ENCODE measurements at regions not wholly inside any gene's neighbourhood (a gene's known extent, or its start where the extent isn't known, plus 50 kb on each side); places are given as distances from the start of the nearest gene placed in this dataset.

- Histone ChIP-seq H3K79me2 (ENCODE audit: insufficient read depth, low read length) (no peaks in the 10 kb centered on the region), H3K4me2 (ENCODE audit: low read depth, low read length, poor library complexity, severe bottlenecking) (no peak overlapping the region), H2AFZ (ENCODE audit: low read depth, low read length, severe bottlenecking) (no peak overlapping the region), H3K9me2 (replicated peaks; ENCODE audit: insufficient read depth, low read length) (no peaks in the 10 kb centered on the region), H3K27me3 (ENCODE audit: low read length) (no peaks in the 10 kb centered on the region), H3K9ac (ENCODE audit: low read length) (no peak overlapping the region), H3K36me3 (ENCODE audit: low read length) (no peaks in the 10 kb centered on the region), H3K9me3 (ENCODE audit: insufficient read depth, low read length) (no peaks in the 10 kb centered on the region), H3K27ac (ENCODE audit: low read depth, low read length) (no peak overlapping the region), H4K20me1 (ENCODE audit: low read depth, low read length) (no peaks in the 10 kb centered on the region), H3K4me3 (ENCODE audit: insufficient read depth, low read length, poor library complexity, severe bottlenecking) (no peak overlapping the region), H3F3A (ENCODE audit: insufficient read depth) (no peaks in the 10 kb centered on the region)
- no peak for TF ChIP-seq EZH2phosphoT487 (conservative IDR thresholded peaks at IDR 0.05; ENCODE audit: low read length)
These were observed 2002.2 kb upstream of the PIK3C3 start for GRCh38 chr18:39952816-39953215.

GRCh38 chr18:39951142-39951720 is 2003.8 kb upstream of the PIK3C3 start:
- TF ChIP-seq CTCF (IDR thresholded peaks at IDR 0.05; ENCODE audit: insufficient read depth, low read length, poor library complexity, severe bottlenecking), result no peak
- no peak for TF ChIP-seq EZH2phosphoT487 (conservative IDR thresholded peaks at IDR 0.05; ENCODE audit: low read length)
- H3K79me2 ChIP-seq (ENCODE audit: insufficient read depth, low read length), result no peaks in the 10 kb centered on the region

GRCh38 chr18:39946623-39947061 is 2008.4 kb upstream of the PIK3C3 start:
- H3K4me3 ChIP-seq (ENCODE audit: insufficient read depth, low read length, poor library complexity, severe bottlenecking), result no peak overlapping the region
- H3K27ac ChIP-seq (ENCODE audit: low read depth, low read length), result no peak overlapping the region
- H3K27me3 ChIP-seq (ENCODE audit: low read length), result no peaks in the 10 kb centered on the region
- no peaks in the 10 kb centered on the region; the same call in 1 of the 2 replicates for H3K9me2 ChIP-seq (replicated peaks; ENCODE audit: insufficient read depth, low read length)
- H3F3A ChIP-seq (ENCODE audit: insufficient read depth), result no peaks in the 10 kb centered on the region
- no peak overlapping the region for H2AFZ ChIP-seq (ENCODE audit: low read depth, low read length, severe bottlenecking)
- H3K36me3 ChIP-seq (ENCODE audit: low read length), result no peaks in the 10 kb centered on the region
- peaks cover 4% of the 10 kb centered on the region; the same call in 1 of the 2 replicates for H3K9me3 ChIP-seq (ENCODE audit: insufficient read depth, low read length)
- TF ChIP-seq EZH2phosphoT487 (conservative IDR thresholded peaks at IDR 0.05; ENCODE audit: low read length), result no peak
- no peak for TF ChIP-seq CTCF (IDR thresholded peaks at IDR 0.05; ENCODE audit: insufficient read depth, low read length, poor library complexity, severe bottlenecking)
- no peak overlapping the region for H3K9ac ChIP-seq (ENCODE audit: low read length)
- H3K79me2 ChIP-seq (ENCODE audit: insufficient read depth, low read length), result no peaks in the 10 kb centered on the region
- H3K4me2 ChIP-seq (ENCODE audit: low read depth, low read length, poor library complexity, severe bottlenecking), result no peak overlapping the region
- H4K20me1 ChIP-seq (ENCODE audit: low read depth, low read length), result no peaks in the 10 kb centered on the region

More at GRCh38 chr18:39951142-39951720, 2003.8 kb upstream of the PIK3C3 start:
- H3K9ac ChIP-seq (ENCODE audit: low read length), result no peak overlapping the region
- H2AFZ ChIP-seq (ENCODE audit: low read depth, low read length, severe bottlenecking), result no peak overlapping the region
- no peaks in the 10 kb centered on the region for H3K9me3 ChIP-seq (ENCODE audit: insufficient read depth, low read length)
- no peaks in the 10 kb centered on the region; the same call in 1 of the 2 replicates for H3K9me2 ChIP-seq (replicated peaks; ENCODE audit: insufficient read depth, low read length)
- H4K20me1 ChIP-seq (ENCODE audit: low read depth, low read length), result no peaks in the 10 kb centered on the region
- no peaks in the 10 kb centered on the region for H3K27me3 ChIP-seq (ENCODE audit: low read length)
- H3K4me2 ChIP-seq (ENCODE audit: low read depth, low read length, poor library complexity, severe bottlenecking), result no peak overlapping the region
- no peak overlapping the region for H3K4me3 ChIP-seq (ENCODE audit: insufficient read depth, low read length, poor library complexity, severe bottlenecking)
- H3K36me3 ChIP-seq (ENCODE audit: low read length), result no peaks in the 10 kb centered on the region
- H3F3A ChIP-seq (ENCODE audit: insufficient read depth), result no peaks in the 10 kb centered on the region
- H3K27ac ChIP-seq (ENCODE audit: low read depth, low read length), result no peak overlapping the region

- Histone ChIP-seq H3K9me2 (replicated peaks; ENCODE audit: insufficient read depth, low read length) (no peaks in the 10 kb centered on the region; the same call in 1 of the 2 replicates), H3K27ac (ENCODE audit: low read depth, low read length) (no peak overlapping the region), H4K20me1 (ENCODE audit: low read depth, low read length) (no peaks in the 10 kb centered on the region), H3K79me2 (ENCODE audit: insufficient read depth, low read length) (no peaks in the 10 kb centered on the region), H3K4me3 (ENCODE audit: insufficient read depth, low read length, poor library complexity, severe bottlenecking) (no peak overlapping the region), H2AFZ (ENCODE audit: low read depth, low read length, severe bottlenecking) (no peak overlapping the region), H3F3A (ENCODE audit: insufficient read depth) (no peaks in the 10 kb centered on the region), H3K4me2 (ENCODE audit: low read depth, low read length, poor library complexity, severe bottlenecking) (no peak overlapping the region), H3K9ac (ENCODE audit: low read length) (no peak overlapping the region), H3K27me3 (ENCODE audit: low read length) (no peaks in the 10 kb centered on the region), H3K9me3 (ENCODE audit: insufficient read depth, low read length) (peaks cover 4% of the 10 kb centered on the region; the same call in 1 of the 2 replicates), H3K36me3 (ENCODE audit: low read length) (no peaks in the 10 kb centered on the region)
- TF ChIP-seq CTCF (IDR thresholded peaks at IDR 0.05; ENCODE audit: insufficient read depth, low read length, poor library complexity, severe bottlenecking) (no peak), EZH2phosphoT487 (conservative IDR thresholded peaks at IDR 0.05; ENCODE audit: low read length) (no peak)
These were observed 2010.0 kb upstream of the PIK3C3 start for GRCh38 chr18:39945076-39945475.

All from SU-DHL-6 (cell line).